NCI-H187 (cell line): ENCODE measurements at regions not wholly inside any gene's neighbourhood (a gene's known extent, or its start where the extent isn't known, plus 50 kb on each side); places are given as distances from the start of the nearest gene placed in this dataset.

ENCODE experiments used
- DNase-seq, 2 experiments: peaks; one replicate each; lab custom pipeline; 2025; lab: John Stamatoyannopoulos, UW

GRCh38 chr10:130486906-130487305, 350.7 kb downstream of the GLRX3 start:
- DNase-seq = no peak

- no peak for DNase-seq
Measured at GRCh38 chr10:130487566-130487965, 351.4 kb downstream of the GLRX3 start.

- DNase-seq = no peak
Measured at GRCh38 chr10:130489891-130490290, 353.7 kb downstream of the GLRX3 start.

GRCh38 chr10:130491011-130491692, 355.0 kb downstream of the GLRX3 start:
- DNase-seq = no peak

- DNase-seq = peak in 1 of 2 experiments; percentile 24
Measured at GRCh38 chr10:130491693-130492050, 355.5 kb downstream of the GLRX3 start.

- no peak for DNase-seq
Measured at GRCh38 chr10:130492266-130492934, 356.2 kb downstream of the GLRX3 start.

GRCh38 chr10:130493021-130493420, 356.8 kb downstream of the GLRX3 start:
- no peak for DNase-seq

- DNase-seq = no peak
Measured at GRCh38 chr10:130493446-130494145, 357.4 kb downstream of the GLRX3 start.

GRCh38 chr10:130495116-130495862, 359.1 kb downstream of the GLRX3 start:
- DNase-seq = no peak

GRCh38 chr10:130495891-130496636, 359.9 kb downstream of the GLRX3 start:
- no peak for DNase-seq

GRCh38 chr10:130497056-130498010, 361.1 kb downstream of the GLRX3 start:
- DNase-seq = no peak

GRCh38 chr10:130498042-130498441, 361.9 kb downstream of the GLRX3 start:
- no peak for DNase-seq

GRCh38 chr10:130498934-130499333, 362.7 kb downstream of the GLRX3 start:
- DNase-seq = no peak

GRCh38 chr10:130499541-130499940, 363.4 kb downstream of the GLRX3 start:
- DNase-seq = no peak

- DNase-seq = no peak
Measured at GRCh38 chr10:130500261-130501000, 364.2 kb downstream of the GLRX3 start.

GRCh38 chr10:130507461-130507860, 371.3 kb downstream of the GLRX3 start:
- no peak for DNase-seq

GRCh38 chr10:130509881-130510689, 373.9 kb downstream of the GLRX3 start:
- DNase-seq = no peak

- no peak for DNase-seq
Measured at GRCh38 chr10:130510755-130511154, 374.6 kb downstream of the GLRX3 start.

GRCh38 chr10:130511766-130512165, 375.6 kb downstream of the GLRX3 start:
- no peak for DNase-seq
